T1000 (cell line): ENCODE measurements at regions not wholly inside any gene's neighbourhood (a gene's known extent, or its start where the extent isn't known, plus 50 kb on each side); places are given as distances from the start of the nearest gene placed in this dataset.
"Not testable (repeated sequence)": the region's sequence is repeated elsewhere in the genome, so short reads cannot be mapped to it uniquely, and the experiment has no call there.

Experiments
- DNase-seq: peaks from one replicate; lab custom pipeline; 2025; ENCODE audit warnings: mixed read lengths; lab: John Stamatoyannopoulos, UW

DNA sequence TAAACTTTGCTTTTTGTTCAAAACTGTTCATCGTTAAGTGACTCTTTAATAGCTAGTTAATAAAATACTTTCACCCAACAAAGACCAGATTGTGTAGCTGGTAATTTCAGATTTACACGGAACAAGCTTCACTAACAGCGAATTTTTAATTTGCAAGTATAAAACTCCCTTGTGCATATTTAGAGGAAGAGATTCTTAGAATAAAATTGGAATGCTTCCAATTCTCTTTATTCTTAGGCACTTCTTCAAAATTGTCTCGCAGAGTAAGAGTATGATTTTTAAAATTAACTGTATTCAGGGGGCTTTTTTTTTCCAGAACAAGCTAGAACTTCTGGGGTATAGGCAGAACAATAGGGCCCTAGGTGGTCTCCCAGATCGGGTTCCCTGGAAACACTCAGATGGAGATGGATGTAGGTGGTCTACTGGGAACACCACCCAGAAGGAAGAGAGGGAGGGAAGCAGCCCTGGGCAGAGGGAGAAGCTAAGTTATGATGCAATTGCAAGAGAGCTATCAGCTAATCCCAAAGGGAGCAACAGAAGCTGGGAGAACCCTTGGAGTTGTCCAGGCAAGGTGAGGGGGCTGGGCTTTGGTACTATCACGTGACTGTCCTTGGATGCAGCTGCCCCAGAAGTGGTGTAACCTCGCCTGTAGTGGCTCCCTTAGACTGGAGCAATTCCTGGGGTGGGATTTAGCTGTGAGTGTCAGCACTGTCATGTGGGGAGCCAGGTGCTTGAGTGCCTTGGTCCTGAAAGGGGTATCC is 151.7 kb upstream of the ASB18 start:
- DNase-seq: no peak

DNA sequence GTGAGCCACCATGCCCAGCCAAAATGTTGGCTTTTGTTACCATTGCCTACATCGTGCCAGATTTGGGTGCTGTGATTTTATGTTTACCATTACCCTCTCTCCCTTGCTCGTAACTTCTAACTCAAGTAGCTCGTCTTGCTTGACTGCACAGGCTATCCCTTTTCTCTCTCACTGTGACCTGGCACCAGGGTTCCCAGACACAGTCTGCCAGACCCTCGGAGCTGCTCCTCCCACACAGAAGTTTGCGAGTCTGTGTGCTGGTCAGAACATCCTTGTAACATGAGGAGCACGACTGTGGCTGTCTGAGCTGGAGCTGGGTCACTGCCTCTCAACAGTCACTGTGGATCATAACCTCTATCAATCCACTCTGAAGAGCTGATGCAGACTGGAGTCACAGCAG is 152.5 kb upstream of the ACKR3 start:
- no peak for DNase-seq

DNA sequence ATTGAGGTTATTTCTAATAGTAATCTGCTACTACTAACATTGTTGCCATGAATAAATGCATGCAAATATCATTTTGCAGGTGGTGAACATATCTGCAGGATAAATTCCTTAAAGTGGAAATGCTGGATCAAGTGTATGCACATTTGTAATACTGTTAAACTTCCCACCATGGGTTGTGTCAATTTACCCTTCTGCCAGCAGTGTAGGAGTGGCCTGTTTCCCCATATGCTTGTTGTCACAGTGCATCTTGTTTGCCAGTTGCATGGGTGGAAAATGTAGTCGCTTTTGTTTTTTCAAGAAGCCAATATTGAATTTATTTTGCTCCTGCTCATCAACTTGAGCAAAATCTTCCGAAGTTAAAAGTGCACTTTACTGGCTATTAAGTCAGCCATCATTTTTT is 139.0 kb upstream of the ACKR3 start:
- DNase-seq: no peak

DNA sequence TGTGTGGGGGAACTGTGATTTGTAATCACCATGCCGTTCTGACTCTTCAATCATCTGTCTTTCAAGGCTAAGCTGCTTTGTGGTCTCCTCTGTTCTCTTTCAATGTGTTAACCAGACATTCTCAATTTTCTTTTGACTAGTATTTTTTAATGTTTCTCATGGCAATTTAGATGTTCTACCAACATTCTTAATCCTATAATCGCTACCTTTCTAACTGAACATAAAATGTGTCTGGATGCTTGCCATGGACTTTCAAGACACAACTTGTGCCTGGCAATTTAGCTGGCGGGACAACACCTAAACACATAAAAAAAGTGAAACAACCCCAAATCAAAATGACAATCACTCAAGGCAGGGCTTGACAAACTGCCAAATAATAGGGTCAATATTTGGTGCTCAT is 135.0 kb upstream of the ACKR3 start:
- no peak for DNase-seq

DNA sequence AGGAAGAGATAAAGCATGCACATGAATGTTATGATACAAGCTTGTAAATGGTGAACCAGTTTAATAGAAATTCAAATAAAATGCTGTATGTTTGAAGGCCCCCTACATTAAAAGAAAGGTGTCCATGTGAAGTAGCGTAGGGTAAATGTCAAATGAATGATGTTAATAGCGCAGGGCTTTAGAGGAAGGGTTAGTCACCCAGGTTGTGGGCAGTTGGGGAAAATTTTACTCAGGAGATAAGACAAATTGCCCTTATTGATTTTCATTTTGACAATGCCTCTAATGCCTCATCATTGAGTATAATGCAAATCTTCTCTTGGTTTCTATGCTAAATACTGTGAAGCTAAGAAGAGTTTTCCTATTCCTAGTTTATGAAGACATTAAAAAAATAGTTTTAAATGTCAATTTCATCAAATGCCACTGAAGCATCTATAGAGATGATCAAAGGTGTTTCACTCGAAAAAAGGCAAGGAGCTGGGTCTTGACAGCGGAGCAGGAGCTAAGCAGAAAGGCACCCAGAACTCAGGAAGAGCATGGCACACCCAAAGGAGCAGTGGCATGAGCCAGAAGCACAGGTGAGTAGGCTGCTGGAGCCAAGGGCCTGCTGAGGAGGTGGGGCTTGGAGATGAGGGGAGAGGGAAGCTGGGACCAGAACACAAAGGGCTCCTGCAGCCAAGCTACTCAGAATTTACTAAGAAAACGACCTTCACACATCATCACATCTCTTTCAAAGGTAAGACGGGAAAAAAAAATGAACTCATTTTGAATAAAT is 129.3 kb upstream of the ACKR3 start:
- DNase-seq: no peak

DNA sequence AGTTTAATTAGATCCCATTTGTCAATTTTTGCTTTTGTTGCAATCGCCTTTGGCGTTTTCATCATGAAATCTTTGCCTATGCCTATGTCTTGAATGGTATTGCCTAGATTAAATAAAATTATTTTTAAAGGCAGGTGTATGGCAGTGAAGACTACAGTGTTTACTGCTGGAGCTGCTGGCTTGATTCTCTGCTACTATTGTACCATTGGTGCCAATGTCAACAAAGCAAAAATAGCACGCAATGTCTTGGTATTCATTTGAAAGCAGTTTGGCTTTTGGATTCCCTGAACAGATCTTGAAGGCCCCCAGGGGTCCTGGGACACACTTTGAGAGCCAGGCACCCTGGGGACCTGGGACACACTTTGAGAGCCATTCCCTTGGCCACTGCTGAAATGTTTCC is 125.4 kb upstream of the ACKR3 start:
- no peak for DNase-seq

DNA sequence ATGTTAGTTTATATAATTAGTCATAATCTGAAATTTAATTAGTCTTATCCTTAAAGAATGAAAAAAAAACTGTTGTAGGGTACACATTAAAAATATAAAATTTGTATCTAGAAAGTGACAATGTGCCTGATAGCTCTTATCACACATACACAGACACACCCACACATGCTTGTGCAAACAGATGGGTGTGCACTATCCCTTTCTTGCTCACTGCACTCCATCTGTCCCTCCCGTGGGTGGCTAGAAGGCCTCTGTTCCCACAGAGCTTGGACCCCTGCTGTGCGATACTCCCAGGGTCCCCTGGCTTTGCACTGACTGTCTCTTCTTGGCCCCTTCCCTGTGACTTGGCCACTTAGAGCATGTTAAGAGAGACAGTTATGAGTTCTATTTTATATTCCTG is 123.9 kb upstream of the ACKR3 start:
- no peak for DNase-seq

DNA sequence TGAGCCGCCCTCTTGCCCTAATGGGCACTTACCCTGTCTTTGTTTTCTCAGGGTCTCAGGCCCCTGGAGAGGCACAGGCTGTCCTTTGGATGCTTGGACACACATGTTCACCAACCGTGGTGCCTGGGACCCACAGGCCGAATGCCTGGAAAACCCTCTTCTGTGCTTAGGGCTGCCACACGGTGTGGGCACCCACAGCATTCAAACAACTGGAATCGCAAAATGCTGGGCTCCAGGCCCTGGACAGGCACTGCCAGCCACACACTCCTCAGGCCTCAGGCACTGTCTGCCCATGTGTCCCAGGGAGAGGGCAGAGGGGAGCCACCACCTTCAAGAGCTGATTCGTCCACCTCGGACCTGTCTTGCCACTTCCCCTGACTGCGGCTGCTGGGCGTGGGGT is 123.1 kb upstream of the ACKR3 start:
- DNase-seq: no peak

DNA sequence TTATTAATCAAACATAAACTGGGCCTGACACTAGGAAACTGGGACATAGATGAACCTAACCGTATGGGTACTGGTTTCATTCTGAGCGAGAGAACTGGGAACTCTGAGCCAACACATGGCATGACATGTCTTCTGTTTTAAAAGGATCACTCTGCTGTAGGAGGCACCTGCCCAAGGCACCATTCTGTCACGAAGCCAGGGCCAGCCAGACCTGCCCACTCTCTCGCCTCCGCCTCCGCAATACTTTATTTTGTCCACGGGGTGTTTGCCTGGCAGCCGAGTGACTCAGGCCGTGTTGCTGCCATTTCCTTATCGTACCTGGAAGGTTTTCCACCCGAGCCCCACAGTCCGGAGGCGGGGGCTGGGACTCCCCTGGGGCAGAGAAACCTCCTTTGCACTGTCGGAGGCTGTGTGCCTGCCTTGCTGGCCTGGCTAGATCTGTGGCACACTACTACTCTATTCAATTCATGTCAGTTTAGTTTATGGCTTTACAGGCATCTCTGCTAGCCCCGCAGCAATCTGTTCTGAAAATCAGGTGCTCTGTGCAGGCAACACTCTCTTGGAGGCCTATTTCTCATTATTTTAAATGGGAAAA is 120.4 kb upstream of the ACKR3 start:
- no peak for DNase-seq

DNA sequence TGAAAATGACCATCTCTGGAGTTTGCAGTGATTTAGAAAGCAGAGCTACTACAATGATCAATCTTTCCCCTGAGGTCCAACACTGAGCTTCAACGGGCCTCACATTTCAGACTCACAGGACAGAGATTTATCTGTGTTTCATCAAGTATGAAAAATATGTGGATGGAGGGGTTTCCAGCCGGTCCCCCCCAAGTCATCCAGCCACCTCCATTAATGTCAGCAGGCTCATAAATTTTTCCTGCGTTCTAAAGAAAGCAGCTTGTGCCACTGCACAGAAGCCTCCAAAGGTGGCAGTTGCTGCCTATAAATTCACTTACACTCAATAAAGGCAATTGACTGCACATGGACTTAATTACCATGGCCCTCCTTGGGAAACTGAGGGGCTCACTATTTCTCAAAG is 117.4 kb upstream of the ACKR3 start:
- DNase-seq: no peak

DNA sequence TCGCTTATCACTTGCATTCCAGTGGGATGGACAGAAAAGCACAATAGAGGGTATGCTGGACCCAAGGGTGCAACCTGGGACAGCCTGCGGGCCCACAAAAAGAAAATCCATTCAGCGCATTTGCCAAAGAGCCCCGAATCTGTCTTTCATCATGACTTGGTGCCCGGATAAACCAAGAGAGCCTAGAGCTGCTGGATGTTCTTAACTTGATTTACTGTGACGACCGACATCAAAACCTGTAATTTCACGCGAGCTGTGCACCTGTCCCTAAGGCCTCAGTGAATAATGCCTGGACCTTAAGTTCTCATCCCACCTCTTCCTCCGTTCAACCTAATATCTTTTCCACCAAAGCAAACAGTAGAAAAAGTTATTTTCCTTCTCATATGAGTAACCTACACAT is 115.5 kb upstream of the ACKR3 start:
- DNase-seq: no peak

DNA sequence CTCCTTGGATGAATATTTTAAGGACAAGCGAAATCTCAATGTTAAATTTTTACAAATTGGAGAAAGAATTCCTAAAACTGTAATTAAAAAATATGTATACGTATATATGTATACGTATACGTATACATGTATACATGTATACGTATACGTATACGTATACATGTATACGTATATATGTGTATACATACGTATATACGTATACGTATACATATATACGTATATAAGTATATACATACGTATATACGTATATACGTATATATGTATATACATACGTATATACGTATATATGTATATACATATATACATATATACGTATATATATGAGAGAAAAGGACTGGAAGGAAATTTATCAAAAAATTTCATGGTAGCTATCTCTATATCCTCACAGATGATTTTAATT is 110.2 kb upstream of the ACKR3 start:
- no peak for DNase-seq

DNA sequence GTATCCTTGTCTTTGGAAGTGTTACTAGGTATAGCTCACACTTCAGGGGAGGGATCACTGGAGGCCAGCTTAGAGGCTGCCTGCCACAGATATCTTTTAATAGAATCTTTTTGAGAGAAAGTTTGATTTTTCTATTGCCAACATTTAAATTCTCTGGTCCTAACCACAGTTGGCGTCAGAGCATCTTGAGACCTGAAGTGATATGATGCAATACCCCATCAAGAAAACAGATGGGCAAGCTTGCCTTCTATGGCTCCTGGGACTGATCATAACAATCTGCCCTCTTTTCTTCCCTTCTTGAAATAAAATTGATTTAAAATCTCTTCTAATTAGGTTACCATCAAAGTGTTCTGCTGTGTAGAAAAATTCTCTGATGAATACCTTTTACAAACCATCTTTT is 105.5 kb upstream of the ACKR3 start:
- DNase-seq: no peak

DNA sequence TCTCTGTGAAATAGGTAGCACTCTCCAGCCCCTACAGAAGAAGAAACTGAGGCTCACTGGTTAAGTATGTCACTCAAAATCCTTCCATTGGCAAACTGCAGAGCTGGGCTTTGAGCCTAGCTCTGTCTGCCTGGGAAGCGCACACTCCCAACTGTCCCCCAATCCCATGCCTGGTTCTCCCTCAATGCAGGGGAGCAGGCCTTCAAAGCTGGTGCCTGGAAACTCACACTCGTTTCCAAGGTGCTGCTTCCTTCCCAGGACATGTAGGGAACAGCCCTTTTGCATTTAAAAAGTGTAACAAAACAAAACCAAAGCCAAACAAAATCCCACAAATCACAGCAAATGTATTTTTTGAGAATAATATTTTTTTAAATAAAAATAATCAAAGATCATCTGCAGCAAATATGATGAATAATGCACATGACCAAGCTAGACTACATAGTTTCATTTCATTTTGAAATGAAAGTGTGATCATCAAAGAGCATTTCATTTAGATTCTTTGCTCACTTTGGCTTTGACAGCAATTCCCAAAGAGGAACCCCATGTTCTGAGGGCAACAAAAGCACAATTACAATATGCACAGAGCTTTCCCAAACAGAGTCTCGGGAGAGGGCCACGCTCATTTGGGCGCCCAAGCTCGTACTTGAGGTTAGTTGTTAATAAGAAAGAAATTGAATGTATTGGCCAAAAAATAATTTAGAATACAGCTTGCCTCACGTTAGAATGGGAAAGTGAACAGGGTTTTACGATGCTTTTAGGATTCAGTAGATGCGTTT is 96.7 kb upstream of the ACKR3 start:
- no peak for DNase-seq

DNA sequence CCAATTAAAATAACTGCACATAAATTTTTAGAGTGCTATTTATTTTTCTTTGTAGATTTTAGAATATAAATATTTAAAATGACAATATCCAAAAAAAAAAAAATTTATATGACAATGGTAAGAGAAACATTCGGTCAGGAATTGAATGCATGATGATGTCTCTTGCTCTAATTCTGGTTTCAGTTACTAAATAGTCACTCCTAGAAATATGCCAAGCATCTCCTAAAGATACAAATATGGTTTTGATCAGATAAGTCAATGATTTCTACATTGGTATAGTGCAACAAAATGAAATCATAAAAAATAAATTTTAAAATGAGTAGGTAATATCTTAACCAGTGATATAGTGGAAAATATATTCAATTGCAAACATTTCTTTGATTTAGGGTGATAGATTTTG is 95.9 kb upstream of the ACKR3 start:
- DNase-seq: no peak

DNA sequence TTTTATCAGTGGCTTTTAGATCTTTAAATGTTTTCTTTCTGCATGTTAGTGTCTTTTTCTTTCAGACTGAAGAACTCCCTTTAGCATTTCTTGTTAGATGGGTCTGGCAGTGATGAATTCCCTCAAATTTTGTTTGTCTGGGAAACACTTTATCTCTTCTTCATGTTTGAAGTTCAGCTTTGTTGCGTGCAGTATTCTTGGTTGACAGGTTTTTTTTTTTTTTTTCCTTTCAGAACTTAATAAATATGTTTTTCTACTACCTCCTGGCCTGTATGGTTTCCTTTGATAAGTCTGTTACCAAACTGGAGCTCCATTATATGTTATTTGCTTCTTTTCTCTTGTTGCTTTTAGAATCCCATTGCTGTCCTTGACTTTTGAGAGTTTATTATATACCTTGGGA is 89.8 kb upstream of the ACKR3 start:
- DNase-seq: no peak

DNA sequence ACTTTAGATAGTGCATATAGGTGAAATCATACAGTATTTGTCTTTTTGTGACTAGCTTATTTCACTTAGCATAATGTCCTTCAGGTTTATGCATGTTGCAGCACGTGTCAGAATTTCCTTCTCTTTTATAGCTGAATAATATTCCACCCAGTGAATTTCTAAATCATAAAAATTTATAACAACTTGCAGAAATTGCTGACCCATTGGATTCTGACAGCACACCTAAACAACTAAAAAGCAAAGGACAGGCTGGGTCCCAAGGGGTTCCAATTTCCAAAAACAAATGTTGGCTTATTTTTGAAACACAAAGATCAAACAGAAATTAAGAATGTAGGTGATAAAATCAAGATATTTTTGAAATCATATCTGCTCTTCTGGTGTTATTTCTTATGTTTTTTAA is 86.5 kb upstream of the ACKR3 start:
- no peak for DNase-seq

DNA sequence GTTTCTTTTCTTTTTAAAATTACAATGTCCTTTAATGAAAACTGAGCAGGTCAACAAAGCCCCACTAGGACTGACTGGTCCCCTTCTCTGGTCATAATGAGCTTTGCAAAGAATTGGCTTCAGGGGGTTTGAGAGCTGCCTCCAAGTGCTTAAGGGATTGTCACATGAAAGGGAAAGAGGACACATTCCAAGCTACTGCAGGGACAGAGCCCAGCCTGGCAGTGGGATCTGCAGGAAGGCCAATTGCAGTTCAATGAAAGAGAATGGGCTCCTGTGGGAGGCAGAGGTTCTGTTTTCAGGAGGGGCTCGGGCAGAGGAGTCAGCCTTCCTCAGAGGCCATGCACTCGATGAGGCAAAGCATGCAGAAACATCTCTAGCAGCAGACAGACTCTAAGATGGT is 84.1 kb upstream of the ACKR3 start:
- DNase-seq: no peak

DNA sequence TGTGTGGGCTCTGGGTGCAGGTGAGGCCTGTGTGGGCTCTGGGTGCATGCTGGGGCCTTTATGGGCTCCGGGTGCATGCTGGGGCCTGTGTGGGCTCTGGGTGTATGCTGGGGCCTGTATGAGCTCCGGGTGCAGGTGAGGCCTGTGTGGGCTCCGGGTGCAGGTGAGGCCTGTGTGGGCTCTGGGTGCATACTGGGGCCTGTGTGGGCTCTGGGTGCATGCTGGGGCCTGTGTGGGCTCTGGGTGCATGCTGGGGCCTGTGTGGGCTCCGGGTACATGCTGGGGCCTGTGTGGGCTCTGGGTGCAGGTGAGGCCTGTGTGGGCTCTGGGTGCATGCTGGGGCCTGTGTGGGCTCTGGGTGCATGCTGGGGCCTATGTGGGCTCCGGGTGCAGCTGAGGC is 80.5 kb upstream of the ACKR3 start:
- DNase-seq: not testable (repeated sequence)

DNA sequence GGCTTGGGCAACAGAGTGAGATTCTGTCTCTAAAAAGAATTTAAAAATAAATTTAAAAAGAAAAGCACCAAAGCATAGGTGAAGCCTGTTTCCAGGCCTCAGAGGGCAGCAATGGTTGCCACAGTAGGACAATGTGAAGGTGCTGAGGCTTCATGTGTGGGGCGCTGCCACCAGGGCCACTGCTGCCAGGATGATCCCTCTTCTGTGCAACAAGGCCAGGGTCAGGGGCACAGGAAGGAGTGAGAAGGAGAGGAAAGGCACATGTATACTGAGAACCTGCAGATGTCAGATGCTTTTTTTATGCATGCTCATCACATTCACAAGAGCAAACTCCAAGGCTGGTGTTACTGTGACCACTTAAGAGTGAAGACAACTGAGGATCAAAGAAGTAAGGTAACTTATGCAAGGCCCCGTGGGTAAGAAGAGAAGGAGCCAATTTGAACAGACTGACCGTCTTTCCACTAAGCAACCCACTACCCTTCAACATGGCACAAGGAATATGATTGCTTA is 79.7 kb upstream of the ACKR3 start:
- DNase-seq: no peak

DNA sequence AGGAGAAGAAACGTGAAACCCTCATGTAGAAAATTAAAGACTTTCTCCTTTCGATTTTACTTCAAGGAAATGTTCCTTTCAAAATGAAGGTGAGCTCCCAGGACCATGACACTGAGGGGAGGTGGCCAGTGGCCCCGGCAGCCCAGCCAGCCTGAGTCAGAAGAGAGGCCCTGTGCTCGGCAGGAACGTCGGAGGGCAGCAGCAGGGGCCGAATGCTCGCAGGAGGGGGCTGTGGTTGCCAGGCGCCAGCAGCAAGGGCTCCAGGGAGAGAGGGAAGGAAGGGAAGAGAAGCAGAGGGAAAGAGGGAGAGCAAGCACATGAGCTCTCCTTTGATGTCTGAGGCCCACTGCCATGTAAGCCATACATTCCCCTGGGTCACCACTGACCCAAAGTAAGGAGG is 73.3 kb upstream of the ACKR3 start:
- no peak for DNase-seq

DNA sequence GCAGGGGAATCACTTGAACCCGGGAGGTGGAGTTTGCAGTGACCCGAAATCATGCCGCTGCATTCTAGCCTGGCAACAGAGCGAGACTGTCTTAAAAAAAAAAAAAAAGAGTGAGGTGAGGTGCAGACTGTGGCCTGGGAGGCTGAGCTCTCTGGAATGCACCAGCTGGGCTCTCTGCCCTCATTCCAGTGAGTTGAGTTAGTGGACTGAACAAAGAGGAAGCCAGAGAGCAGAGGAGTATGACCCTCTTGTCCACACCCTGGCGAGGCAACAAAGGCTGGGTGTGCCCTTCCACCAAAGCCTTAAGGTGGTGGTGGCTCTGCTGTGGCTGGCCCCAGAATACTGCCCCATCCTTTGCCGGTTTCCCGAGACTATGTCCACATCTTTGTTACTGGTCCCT is 71.3 kb upstream of the ACKR3 start:
- no peak for DNase-seq
